Neural crest cell (in vitro differentiated cells): ENCODE measurements at regions not wholly inside any gene's neighbourhood (a gene's known extent, or its start where the extent isn't known, plus 50 kb on each side); places are given as distances from the start of the nearest gene placed in this dataset.

Source experiments
- DNase-seq: peaks from one replicate; pipeline ENCODE4 v3.0.0; 2021; ENCODE audit warnings: low read depth, mixed read lengths, low spot score
- H3K27ac Mint-ChIP-seq: one replicate; pipeline ENCODE4 v1.8.0; 2021; ENCODE audit warnings: mild to moderate bottlenecking, mixed read lengths; ENCODE audit not compliant: unreplicated experiment
- H3K27me3 Mint-ChIP-seq: 2 replicates; pipeline ENCODE4 v1.8.0; 2021; ENCODE audit warnings: low read depth, mild to moderate bottlenecking, mixed read lengths
- H3K36me3 Mint-ChIP-seq: 2 replicates; pipeline ENCODE4 v1.8.0; 2021; ENCODE audit warnings: low read depth, mild to moderate bottlenecking, mixed read lengths
- H3K4me1 Mint-ChIP-seq: 2 replicates; pipeline ENCODE4 v1.8.0; 2021; ENCODE audit warnings: mixed read lengths
- H3K4me3 Mint-ChIP-seq: one replicate; pipeline ENCODE4 v1.8.0; 2021; ENCODE audit warnings: mild to moderate bottlenecking, mixed read lengths
- H3K9me3 Mint-ChIP-seq: 2 replicates; pipeline ENCODE4 v1.8.0; 2021; ENCODE audit warnings: mixed read lengths
- TF ChIP-seq, protein P1 (sequence below): fragments of 200-600 bp; sonication (generic); conservative IDR thresholded peaks from 2 replicates; pipeline ENCODE4 v1.5.0; 2021; ENCODE audit warnings: antibody characterized with exemption, mild to moderate bottlenecking

DNA sequence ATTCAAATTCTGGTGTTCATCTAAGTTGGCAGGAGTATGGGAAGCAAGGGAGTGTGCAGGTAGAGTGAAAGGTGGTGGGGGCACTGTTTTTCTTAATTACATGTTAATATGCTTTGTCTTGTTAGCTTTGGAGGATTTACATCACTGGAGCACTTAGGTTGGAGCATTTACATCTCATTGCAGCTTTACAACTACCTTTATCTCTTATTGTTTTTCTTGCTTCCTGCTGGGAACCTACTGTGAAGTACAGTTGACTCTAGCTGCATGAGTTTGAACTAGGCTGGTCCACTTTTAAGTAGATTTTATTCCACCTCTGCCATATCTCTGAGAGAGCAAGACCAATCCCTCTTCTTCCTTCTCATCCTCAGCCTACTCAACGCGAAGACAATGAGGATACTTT, 554.8 kb upstream of the B3GALT2 start:
- Mint-ChIP-seq H3K9me3 (no peaks in the 10 kb centered on the region), H3K4me3 (no peak overlapping the region), H3K27me3 (no peaks in the 10 kb centered on the region), H3K27ac (no peak overlapping the region), H3K36me3 (no peaks in the 10 kb centered on the region), H3K4me1 (no peaks in the 10 kb centered on the region)
- no peak for DNase-seq
- TF ChIP-seq, protein P1, sequence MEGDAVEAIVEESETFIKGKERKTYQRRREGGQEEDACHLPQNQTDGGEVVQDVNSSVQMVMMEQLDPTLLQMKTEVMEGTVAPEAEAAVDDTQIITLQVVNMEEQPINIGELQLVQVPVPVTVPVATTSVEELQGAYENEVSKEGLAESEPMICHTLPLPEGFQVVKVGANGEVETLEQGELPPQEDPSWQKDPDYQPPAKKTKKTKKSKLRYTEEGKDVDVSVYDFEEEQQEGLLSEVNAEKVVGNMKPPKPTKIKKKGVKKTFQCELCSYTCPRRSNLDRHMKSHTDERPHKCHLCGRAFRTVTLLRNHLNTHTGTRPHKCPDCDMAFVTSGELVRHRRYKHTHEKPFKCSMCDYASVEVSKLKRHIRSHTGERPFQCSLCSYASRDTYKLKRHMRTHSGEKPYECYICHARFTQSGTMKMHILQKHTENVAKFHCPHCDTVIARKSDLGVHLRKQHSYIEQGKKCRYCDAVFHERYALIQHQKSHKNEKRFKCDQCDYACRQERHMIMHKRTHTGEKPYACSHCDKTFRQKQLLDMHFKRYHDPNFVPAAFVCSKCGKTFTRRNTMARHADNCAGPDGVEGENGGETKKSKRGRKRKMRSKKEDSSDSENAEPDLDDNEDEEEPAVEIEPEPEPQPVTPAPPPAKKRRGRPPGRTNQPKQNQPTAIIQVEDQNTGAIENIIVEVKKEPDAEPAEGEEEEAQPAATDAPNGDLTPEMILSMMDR = no peak

DNA sequence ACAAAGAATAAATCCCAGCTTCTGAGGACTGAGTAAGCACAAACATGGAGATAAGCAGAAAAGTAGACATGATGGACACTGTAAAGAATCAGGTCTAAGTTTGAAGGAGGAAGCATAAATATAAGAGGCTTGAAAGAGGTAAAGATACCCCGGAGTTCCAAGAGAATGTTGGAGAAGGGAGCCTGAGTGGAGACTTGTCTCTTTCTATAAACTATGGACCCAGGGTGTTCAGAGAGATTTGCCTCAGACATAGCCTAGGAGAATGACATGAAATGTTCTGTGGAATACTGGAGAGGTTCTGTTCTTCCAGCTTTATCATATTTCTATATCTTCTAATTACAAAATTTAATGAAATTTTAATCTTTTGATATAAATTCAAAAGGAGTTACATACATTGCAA, 554.3 kb upstream of the B3GALT2 start:
- Mint-ChIP-seq H3K9me3 (no peaks in the 10 kb centered on the region), H3K27ac (no peak overlapping the region), H3K27me3 (no peaks in the 10 kb centered on the region)

DNA sequence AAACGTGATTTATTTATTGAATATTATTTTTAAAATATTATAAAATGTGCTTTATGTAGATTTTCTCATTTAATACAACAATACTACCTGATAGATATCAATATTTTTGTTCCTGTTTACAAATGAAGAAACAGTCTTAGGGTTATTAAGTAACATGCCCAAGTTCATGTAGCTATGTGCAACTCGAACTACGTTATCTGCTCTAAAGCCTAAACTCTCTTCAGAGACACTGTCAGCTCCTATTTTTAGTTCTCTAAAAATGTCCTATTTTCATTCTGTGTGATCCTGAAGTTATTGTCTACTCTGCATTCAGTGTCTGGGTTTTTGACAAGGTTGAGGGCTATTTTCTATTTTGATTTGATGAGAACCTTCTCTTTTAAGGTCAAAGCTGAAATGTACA, 550.1 kb upstream of the B3GALT2 start:
- H3K27me3 Mint-ChIP-seq = no peaks in the 10 kb centered on the region
- no peak for DNase-seq
- no peak overlapping the region for H3K27ac Mint-ChIP-seq
- no peaks in the 10 kb centered on the region for H3K36me3 Mint-ChIP-seq
- H3K4me1 Mint-ChIP-seq = no peaks in the 10 kb centered on the region
- TF ChIP-seq, protein P1 = no peak
- H3K4me3 Mint-ChIP-seq = no peak overlapping the region
- H3K9me3 Mint-ChIP-seq = no peaks in the 10 kb centered on the region

More for the DNA sequence above, 554.3 kb upstream of the B3GALT2 start:
- Mint-ChIP-seq H3K4me3 (no peak overlapping the region), H3K4me1 (no peaks in the 10 kb centered on the region), H3K36me3 (no peaks in the 10 kb centered on the region)
- TF ChIP-seq, protein P1 = no peak
- DNase-seq = no peak

DNA sequence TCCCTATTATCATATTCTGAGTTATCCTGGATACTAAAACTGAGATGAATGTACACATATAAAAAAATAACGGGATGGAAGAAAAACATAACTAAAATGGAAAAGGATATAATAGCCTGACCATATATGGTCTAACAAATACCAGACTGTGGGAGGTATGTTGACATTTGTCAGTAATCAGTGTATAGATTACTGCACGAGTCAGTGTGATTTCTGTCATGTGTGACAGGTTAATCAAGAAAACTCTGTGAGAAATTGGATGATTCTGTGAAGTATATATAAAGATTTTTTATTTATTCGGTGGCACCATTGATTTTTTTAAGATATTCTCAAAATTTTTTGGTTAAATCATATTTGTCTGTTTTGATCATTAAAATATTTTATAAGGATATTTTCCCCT, 547.3 kb upstream of the B3GALT2 start:
- Mint-ChIP-seq H3K9me3 (no peaks in the 10 kb centered on the region), H3K27ac (no peak overlapping the region), H3K4me1 (no peaks in the 10 kb centered on the region), H3K36me3 (no peaks in the 10 kb centered on the region), H3K4me3 (no peak overlapping the region), H3K27me3 (no peaks in the 10 kb centered on the region)
- TF ChIP-seq, protein P1 = no peak
- DNase-seq = no peak

DNA sequence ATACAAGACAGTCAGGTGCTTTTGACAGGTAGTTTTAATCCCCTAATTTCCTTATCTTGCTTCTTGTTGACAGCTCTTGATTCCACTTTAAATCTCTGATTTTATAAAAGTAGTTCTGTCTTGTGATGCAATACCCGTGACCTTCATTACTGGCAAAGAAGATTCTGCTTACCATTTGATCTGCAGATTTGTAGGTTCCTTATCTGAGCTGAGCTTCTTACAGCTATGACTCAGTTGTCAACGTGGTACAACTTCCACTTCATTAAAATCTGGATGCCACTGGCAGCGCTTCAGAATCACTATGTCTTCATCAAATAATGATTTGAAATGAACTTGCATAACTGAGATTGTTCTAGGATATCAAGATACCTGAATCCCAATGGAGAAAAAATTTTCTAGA, 543.6 kb upstream of the B3GALT2 start:
- Mint-ChIP-seq H3K4me1 (no peaks in the 10 kb centered on the region), H3K36me3 (no peaks in the 10 kb centered on the region), H3K27ac (no peak overlapping the region), H3K9me3 (no peaks in the 10 kb centered on the region), H3K27me3 (no peaks in the 10 kb centered on the region), H3K4me3 (no peak overlapping the region)
- no peak for DNase-seq
- TF ChIP-seq, protein P1 = no peak

DNA sequence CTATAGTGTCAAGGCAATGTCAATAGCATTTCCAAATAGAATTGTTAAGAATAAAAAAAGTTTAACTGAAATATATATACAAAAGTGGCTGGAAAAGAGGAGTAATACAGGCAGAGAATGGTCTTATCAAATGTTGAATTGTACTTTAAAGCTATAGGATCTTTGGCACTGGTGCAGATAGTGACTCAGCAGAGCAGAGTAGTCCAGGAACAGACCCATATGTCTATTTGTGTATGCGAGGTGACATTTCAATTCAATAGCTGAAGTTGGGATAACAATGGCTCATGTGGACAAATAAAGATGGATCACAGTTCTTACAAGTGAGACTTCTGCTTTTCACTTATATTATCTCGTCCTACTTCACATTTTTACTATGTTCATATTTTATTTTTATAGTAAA, 543.0 kb upstream of the B3GALT2 start:
- Mint-ChIP-seq H3K4me3 (no peak overlapping the region), H3K27ac (no peak overlapping the region), H3K36me3 (no peaks in the 10 kb centered on the region), H3K27me3 (no peaks in the 10 kb centered on the region), H3K9me3 (no peaks in the 10 kb centered on the region), H3K4me1 (no peaks in the 10 kb centered on the region)
- TF ChIP-seq, protein P1 = no peak
- no peak for DNase-seq
